ENCODE measurements at regions not wholly inside any gene's neighbourhood (a gene's known extent, or its start where the extent isn't known, plus 50 kb on each side); places are given as distances from the start of the nearest gene placed in this dataset.

DNA sequence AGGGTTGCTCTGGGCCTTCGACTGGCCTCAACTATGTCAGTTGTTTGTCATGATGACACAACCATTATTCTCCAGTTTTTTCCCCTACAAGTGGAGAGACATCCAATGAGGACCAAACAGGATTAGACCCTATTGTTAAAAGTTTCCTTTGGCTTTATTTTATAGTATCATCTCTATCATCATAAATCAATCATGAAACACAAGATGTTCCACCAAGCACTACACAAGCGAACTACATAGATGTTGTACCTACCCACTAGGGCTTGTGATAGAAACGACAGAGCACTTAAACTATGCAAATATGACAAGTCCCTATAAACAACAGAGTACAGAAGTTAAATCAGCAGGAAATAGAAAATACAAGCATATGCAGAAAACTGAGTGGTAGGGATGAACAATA is 422.5 kb upstream of the MARCKS start:
- no peak for TF ChIP-seq POLR2A (IDR thresholded peaks at IDR 0.05; ENCODE audit: low read length)
- TF ChIP-seq GATA1 (IDR thresholded peaks at IDR 0.05; ENCODE audit: low read depth, low read length) = no peak
